GM12872 (cell line): ENCODE measurements at regions not wholly inside any gene's neighbourhood (a gene's known extent, or its start where the extent isn't known, plus 50 kb on each side); places are given as distances from the start of the nearest gene placed in this dataset.

Experiments
- TF ChIP-seq, protein P1 (sequence below): IDR thresholded peaks from 3 replicates; pipeline ENCODE4 v1.5.1; 2011; ENCODE audit warnings: low read depth, mild to moderate bottlenecking, low read length, moderate library complexity; ENCODE audit not compliant: insufficient read depth

DNA sequence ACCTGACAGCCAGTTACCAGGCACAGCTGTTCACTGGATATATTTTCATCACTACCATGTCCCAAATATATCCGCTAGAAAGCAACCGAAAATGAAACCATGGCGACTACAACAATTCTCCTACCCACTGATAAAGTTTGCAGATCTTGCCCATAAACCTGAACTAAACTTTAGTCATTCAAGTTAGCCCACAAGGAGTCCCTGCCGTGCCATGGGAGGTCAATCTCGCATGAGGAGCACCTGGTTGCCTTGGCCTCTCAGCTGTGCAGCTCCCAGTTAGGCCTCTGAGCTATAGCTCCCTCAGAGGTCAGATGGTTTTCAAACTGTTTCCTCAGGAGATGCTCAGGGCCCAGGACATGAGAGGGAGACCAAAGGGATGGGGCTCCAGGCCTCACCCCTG lies 211.1 kb upstream of the RNF32 start:
- TF ChIP-seq, protein P1, sequence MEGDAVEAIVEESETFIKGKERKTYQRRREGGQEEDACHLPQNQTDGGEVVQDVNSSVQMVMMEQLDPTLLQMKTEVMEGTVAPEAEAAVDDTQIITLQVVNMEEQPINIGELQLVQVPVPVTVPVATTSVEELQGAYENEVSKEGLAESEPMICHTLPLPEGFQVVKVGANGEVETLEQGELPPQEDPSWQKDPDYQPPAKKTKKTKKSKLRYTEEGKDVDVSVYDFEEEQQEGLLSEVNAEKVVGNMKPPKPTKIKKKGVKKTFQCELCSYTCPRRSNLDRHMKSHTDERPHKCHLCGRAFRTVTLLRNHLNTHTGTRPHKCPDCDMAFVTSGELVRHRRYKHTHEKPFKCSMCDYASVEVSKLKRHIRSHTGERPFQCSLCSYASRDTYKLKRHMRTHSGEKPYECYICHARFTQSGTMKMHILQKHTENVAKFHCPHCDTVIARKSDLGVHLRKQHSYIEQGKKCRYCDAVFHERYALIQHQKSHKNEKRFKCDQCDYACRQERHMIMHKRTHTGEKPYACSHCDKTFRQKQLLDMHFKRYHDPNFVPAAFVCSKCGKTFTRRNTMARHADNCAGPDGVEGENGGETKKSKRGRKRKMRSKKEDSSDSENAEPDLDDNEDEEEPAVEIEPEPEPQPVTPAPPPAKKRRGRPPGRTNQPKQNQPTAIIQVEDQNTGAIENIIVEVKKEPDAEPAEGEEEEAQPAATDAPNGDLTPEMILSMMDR = no peak

DNA sequence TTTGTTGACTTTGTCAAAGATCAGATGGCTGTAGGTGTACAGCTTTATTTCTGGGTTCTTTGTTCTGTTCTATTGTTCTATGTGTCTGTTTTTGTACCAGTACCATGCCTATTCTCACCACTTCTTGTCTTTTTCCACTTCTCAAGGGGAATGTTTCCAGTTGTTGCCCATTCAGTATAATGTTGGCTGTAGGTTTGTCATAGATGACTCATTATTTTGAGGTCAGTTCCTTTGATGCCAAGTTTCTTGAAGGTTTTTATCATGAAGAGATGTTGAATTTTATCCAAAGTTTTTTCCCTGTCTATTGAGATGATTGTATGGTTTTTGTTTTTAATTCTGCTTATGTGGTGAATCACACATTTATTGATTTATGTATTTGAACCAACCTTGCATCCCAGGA lies 216.7 kb upstream of the RNF32 start:
- TF ChIP-seq, protein P1 = no peak

DNA sequence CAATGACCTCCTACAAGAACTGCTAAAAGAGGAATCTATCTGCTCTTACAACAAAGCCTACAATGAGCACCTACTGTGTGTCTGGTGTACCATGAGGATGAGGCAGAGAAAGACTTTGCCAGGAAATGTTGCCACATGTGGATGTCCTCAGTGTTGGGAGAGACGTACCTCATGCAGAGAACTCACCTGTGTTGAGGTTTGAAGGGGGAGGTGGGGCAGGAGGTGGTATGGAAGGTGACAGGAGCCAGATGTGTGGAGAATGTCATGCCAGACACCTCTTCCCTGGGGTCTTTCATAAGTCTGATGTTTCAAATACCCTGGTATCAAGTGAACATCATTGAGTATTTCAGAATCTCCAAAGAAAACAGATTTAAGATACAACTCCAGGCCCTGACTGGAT lies 220.1 kb upstream of the RNF32 start:
- TF ChIP-seq, protein P1 = no peak

DNA sequence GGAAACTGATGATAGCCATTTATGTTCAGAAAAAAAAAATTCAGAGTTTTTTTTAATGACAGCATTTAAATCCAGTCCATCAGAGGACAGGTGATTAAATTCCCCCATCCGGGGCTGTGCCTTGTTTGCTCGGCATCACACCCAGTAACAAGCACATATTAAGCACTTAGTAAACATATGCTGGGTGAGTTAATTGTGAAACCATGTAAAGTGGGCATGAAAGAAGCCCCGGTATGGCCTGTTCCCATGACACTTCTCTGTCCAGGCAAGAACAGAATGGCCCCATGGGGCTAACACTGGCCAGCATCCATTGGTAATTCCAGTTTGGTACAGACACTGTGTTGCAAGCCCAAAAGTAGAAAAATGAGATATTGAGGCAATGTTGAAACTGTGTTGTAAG lies 220.8 kb upstream of the RNF32 start:
- TF ChIP-seq, protein P1 = no peak

DNA sequence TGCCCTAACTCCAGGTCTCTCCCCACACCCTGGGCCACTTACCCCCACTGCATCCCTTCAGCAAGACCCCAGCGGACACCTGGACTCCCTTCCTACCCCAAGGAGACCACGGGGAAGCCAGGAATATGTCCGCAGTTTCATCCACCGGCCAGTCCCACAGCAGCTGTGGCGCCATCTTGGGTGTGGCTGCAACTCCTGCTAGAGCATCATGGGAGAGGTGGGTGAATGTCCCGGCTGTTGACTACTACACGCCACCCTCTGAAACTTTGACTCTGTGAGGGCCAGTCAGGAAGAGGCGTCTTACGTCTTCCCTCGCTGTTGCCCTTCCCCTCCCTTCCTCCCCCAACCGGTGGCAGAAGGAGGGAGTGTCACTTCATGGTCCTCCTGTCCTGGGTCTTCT lies 238.3 kb upstream of the RNF32 start:
- TF ChIP-seq, protein P1 = no peak

DNA sequence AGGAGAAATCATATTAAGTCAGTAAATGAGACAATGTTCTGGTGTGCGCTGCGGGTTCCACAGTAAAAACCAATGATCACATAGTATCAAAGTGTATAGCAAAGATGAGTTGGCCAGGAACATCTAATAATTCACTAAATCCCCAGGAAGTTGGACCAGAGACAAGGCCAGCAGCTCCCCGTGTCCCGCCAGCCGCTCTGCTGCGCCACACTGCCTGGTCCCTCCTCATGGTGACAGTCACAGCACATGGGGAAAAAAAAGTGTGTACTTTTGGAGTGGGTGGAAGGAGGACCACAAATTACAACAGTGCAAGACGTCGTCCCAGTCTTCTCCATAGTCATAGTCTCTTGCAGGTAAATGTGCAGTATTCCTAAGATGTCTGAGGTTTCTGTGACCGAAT lies 239.0 kb upstream of the RNF32 start:
- TF ChIP-seq, protein P1 = no peak

DNA sequence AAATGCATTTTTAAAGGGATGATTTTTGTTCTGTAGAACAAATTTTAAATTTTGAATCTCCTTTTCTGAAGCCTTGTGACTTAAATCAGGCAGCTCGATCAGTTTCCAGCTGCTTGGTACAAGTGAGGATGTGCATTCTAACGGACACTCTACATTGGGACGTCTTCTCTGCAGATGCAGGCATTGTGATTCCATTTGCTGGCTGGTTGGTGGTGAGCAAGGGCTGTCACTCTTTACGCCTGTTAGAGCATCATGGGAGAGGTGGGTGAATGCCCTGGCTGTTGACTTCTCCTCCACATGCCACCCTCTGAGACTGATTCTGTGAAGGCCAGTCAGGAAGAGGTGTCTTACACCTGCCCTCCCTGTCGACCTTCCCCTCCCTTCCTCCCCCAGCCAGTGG lies 240.5 kb upstream of the RNF32 start:
- TF ChIP-seq, protein P1 = no peak

DNA sequence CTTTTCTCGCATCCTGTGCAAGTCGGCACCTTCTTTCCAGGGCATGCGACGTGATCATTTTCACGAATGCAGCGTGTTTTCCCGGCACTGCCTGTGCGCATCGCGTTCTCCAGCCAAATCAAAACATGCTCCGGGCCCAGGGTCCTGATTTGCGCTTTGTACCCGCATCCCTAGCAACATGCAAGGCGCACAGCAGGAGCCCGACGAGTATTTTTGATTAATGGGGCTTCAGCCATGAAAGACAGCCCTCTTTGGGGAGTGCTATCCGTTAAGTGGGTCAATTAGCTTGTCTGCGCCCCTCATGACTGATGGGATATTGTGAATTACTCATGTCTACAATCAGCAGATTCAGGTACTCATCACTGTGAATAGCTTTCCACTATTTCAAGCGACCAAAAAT lies 243.3 kb upstream of the RNF32 start:
- TF ChIP-seq, protein P1 = no peak
